Brain microvascular endothelial cell (primary cell): ENCODE measurements at regions not wholly inside any gene's neighbourhood (a gene's known extent, or its start where the extent isn't known, plus 50 kb on each side); places are given as distances from the start of the nearest gene placed in this dataset.
"Not testable (repeated sequence)": the region's sequence is repeated elsewhere in the genome, so short reads cannot be mapped to it uniquely, and the experiment has no call there.

Experiments used
- DNase-seq: peaks from one replicate; pipeline ENCODE4 v3.0.0-alpha.2; 2020
- H3K27ac ChIP-seq: fragments of 250-450 bp; sonication (Bioruptor Pico); 2 replicates; pipeline ENCODE4 v1.5.1; 2020; ENCODE audit warnings: mild to moderate bottlenecking, moderate library complexity
- H3K27me3 ChIP-seq: fragments of 250-450 bp; sonication (Bioruptor Pico); replicated peaks from 2 replicates; pipeline ENCODE4 v1.5.1; 2020; ENCODE audit warnings: mild to moderate bottlenecking
- H3K36me3 ChIP-seq: fragments of 250-450 bp; sonication (Bioruptor Pico); replicated peaks from 2 replicates; pipeline ENCODE4 v1.5.1; 2020; ENCODE audit warnings: mild to moderate bottlenecking
- H3K4me3 ChIP-seq: 2 replicates; pipeline ENCODE4 v1.5.1; 2011; ENCODE audit warnings: low read depth, mild to moderate bottlenecking, control low read depth, low read length, moderate library complexity
- CTCF ChIP-seq: IDR thresholded peaks from 2 replicates; pipeline ENCODE4 v1.5.1; 2011; ENCODE audit warnings: low read depth, mild to moderate bottlenecking, moderate library complexity, low read length, control low read depth, inconsistent platforms; ENCODE audit errors: missing control alignments
- in situ Hi-C: cut with HindIII; loops from 2 replicates; pipeline ENCODE4 v1.10.0; 2017; ENCODE audit warnings: low sequenced_read_pairs, low pct_ligation_motif_present

GRCh38 chr4:66777097-66777496, 768.2 kb downstream of the CENPC start:
- TF ChIP-seq CTCF: no peak
- in situ Hi-C loops: no loop called here
- H3K27ac ChIP-seq: no peak overlapping the region
- no peak for DNase-seq
- no peaks in the 10 kb centered on the region for H3K27me3 ChIP-seq
- H3K36me3 ChIP-seq: no peaks in the 10 kb centered on the region
- no peak overlapping the region for H3K4me3 ChIP-seq

- no peak for TF ChIP-seq CTCF
- H3K27me3 ChIP-seq: no peaks in the 10 kb centered on the region
- in situ Hi-C loops: no loop called here
These were observed 775.9 kb downstream of the CENPC start for GRCh38 chr4:66769441-66769840.

GRCh38 chr4:66767442-66767841, 777.9 kb downstream of the CENPC start:
- H3K4me3 ChIP-seq: no peak overlapping the region
- in situ Hi-C loops: no loop called here
- H3K36me3 ChIP-seq: no peaks in the 10 kb centered on the region
- no peak overlapping the region for H3K27ac ChIP-seq
- H3K27me3 ChIP-seq: no peaks in the 10 kb centered on the region
- no peak for TF ChIP-seq CTCF
- DNase-seq: no peak

More at GRCh38 chr4:66769441-66769840, 775.9 kb downstream of the CENPC start:
- Histone ChIP-seq H3K4me3 (no peak overlapping the region), H3K36me3 (no peaks in the 10 kb centered on the region), H3K27ac (no peak overlapping the region)
- no peak for DNase-seq

GRCh38 chr4:66766557-66766956, 778.7 kb downstream of the CENPC start:
- no peak for DNase-seq
- no peak overlapping the region for H3K4me3 ChIP-seq
- no peaks in the 10 kb centered on the region for H3K27me3 ChIP-seq
- no peak overlapping the region for H3K27ac ChIP-seq
- no peak for TF ChIP-seq CTCF
- in situ Hi-C loops: no loop called here
- H3K36me3 ChIP-seq: no peaks in the 10 kb centered on the region

GRCh38 chr4:66750273-66750672, 795.0 kb downstream of the CENPC start:
- in situ Hi-C loops: no loop called here
- Histone ChIP-seq H3K27me3 (no peaks in the 10 kb centered on the region), H3K4me3 (no peak overlapping the region), H3K36me3 (no peaks in the 10 kb centered on the region), H3K27ac (no peak overlapping the region)
- DNase-seq: peak; percentile 1
- no peak for TF ChIP-seq CTCF

- H3K27me3 ChIP-seq, H3K4me3 ChIP-seq, DNase-seq, H3K27ac ChIP-seq, H3K36me3 ChIP-seq, in situ Hi-C loops: not testable (repeated sequence)
These were observed 798.4 kb downstream of the CENPC start for GRCh38 chr4:66746918-66747317.

- no peak for TF ChIP-seq CTCF
- in situ Hi-C loops: no loop called here
- Histone ChIP-seq H3K27ac (no peak overlapping the region), H3K4me3 (no peak overlapping the region), H3K27me3 (no peaks in the 10 kb centered on the region), H3K36me3 (no peaks in the 10 kb centered on the region)
- no peak for DNase-seq
These were observed 804.2 kb downstream of the CENPC start for GRCh38 chr4:66741081-66741480.
